HG02678 (cell line): ENCODE measurements at regions not wholly inside any gene's neighbourhood (a gene's known extent, or its start where the extent isn't known, plus 50 kb on each side); places are given as distances from the start of the nearest gene placed in this dataset.

ENCODE experiments used
- ATAC-seq: cut with Tn5 transposase; IDR thresholded peaks from one replicate; pipeline ENCODE4 v1.9.1; 2021; ENCODE audit warnings: mild to moderate bottlenecking, moderate library complexity; ENCODE audit not compliant: unreplicated experiment

- no peak for ATAC-seq
Observed at GRCh38 chr17:71229070-71229469, 891.8 kb upstream of the SOX9 start.

GRCh38 chr17:71232801-71233559 lies 887.8 kb upstream of the SOX9 start:
- ATAC-seq = no peak

GRCh38 chr17:71234349-71234748 lies 886.5 kb upstream of the SOX9 start:
- no peak for ATAC-seq

GRCh38 chr17:71237903-71238538 lies 882.8 kb upstream of the SOX9 start:
- no peak for ATAC-seq

- ATAC-seq = no peak
Observed at GRCh38 chr17:71247441-71248015, 873.3 kb upstream of the SOX9 start.

GRCh38 chr17:71251276-71251675 lies 869.5 kb upstream of the SOX9 start:
- ATAC-seq = no peak

- no peak for ATAC-seq
Observed at GRCh38 chr17:71251951-71252350, 868.9 kb upstream of the SOX9 start.

GRCh38 chr17:71252436-71252835 lies 868.4 kb upstream of the SOX9 start:
- no peak for ATAC-seq

- ATAC-seq = no peak
Observed at GRCh38 chr17:71257096-71257495, 863.7 kb upstream of the SOX9 start.

GRCh38 chr17:71260366-71260940 lies 860.4 kb upstream of the SOX9 start:
- no peak for ATAC-seq

- ATAC-seq = no peak
Observed at GRCh38 chr17:71262586-71262985, 858.2 kb upstream of the SOX9 start.

GRCh38 chr17:71267668-71268067 lies 853.2 kb upstream of the SOX9 start:
- no peak for ATAC-seq

- no peak for ATAC-seq
Observed at GRCh38 chr17:71269201-71269600, 851.6 kb upstream of the SOX9 start.

- ATAC-seq = no peak
Observed at GRCh38 chr17:71273441-71273840, 847.4 kb upstream of the SOX9 start.

GRCh38 chr17:71276079-71276478 lies 844.7 kb upstream of the SOX9 start:
- ATAC-seq = no peak

- no peak for ATAC-seq
Observed at GRCh38 chr17:71283486-71283885, 837.3 kb upstream of the SOX9 start.

GRCh38 chr17:71284032-71284755 lies 836.6 kb upstream of the SOX9 start:
- no peak for ATAC-seq

- ATAC-seq = no peak
Observed at GRCh38 chr17:71286625-71287024, 834.2 kb upstream of the SOX9 start.

GRCh38 chr17:71287071-71287823 lies 833.6 kb upstream of the SOX9 start:
- no peak for ATAC-seq

- ATAC-seq = no peak
Observed at GRCh38 chr17:71292006-71292405, 828.8 kb upstream of the SOX9 start.

GRCh38 chr17:71296005-71296404 lies 824.8 kb upstream of the SOX9 start:
- no peak for ATAC-seq
